Right ventricle myocardium superior (tissue), 1 donor: ENCODE measurements at regions not wholly inside any gene's neighbourhood (a gene's known extent, or its start where the extent isn't known, plus 50 kb on each side); places are given as distances from the start of the nearest gene placed in this dataset.

Experiments used
- ATAC-seq: fragments of 200-7000 bp; cut with Tn5 transposase; one replicate; pipeline ENCODE4 v1.9.1; 2020; ENCODE audit warnings: mild to moderate bottlenecking; ENCODE audit not compliant: poor library complexity
- DNase-seq: peaks from one replicate; pipeline ENCODE4 v3.0.0-alpha.2; 2020
- intact Hi-C: fragments of 100-400 bp; cut with DNase I; formaldehyde crosslinking; loops from one replicate; pipeline ENCODE4 v1.11.2; 2022
- donor health status: DM: no; HTN: yes; CAD: no; lungs with severe emphysema.

DNA sequence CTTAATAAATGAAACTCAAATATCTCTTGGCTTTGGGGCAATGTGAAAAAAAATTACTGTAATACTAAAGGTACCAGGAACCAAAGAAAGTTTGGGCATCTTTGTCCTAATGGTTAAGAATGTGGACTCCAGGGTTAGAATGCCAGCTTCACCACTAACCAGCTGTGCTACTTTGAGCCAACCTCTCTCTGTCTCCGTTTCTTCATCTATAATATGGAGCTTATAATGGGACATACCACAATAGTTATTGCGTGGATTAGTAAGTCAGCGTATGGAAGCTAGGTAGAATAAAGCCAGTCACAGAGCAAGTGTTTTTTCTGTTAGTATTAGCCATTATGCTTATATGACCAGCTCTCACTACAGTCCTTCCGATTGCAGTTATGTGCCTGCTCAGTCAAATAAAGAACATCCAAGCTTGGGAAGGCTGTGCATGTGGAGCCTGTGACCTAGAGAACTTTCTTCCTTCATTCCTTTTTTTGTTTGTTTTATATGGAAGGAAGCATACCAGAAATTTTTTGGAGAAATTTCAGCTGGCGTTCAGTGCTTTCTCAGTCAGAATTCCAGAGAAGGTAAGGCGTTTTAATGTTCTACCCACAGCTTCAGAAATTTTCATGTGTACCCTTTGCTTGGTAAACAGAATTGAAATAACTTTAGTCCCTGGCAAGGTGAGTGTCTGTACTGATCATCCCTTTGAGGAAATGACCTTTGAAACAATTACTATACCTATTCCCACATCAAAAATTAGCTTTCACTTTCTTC lies 114.0 kb upstream of the RND3 start:
- no peak for ATAC-seq
- no peak for DNase-seq
- intact Hi-C loops = loop anchor here (10.0 kb wide), 1 partner anchor 117 kb away; the partner anchor contains the start of gene RND3

- intact Hi-C loops = loop anchor here (10.0 kb wide), 1 partner anchor 115 kb away; the partner anchor contains the start of gene RND3
- no peak for DNase-seq
Measured at GRCh38 chr2:150599889-150600288, 112.4 kb upstream of the RND3 start.

GRCh38 chr2:150598383-150598782 lies 110.9 kb upstream of the RND3 start:
- no peak for ATAC-seq
- DNase-seq = no peak
- intact Hi-C loops = no loop called here

More at GRCh38 chr2:150599889-150600288, 112.4 kb upstream of the RND3 start:
- no peak for ATAC-seq

GRCh38 chr2:150595803-150596470 lies 108.5 kb upstream of the RND3 start:
- intact Hi-C loops = no loop called here

GRCh38 chr2:150594299-150594698 lies 106.8 kb upstream of the RND3 start:
- no peak for ATAC-seq
- DNase-seq = no peak
- intact Hi-C loops = no loop called here

More at GRCh38 chr2:150595803-150596470, 108.5 kb upstream of the RND3 start:
- DNase-seq (no peak), ATAC-seq (no peak)

DNA sequence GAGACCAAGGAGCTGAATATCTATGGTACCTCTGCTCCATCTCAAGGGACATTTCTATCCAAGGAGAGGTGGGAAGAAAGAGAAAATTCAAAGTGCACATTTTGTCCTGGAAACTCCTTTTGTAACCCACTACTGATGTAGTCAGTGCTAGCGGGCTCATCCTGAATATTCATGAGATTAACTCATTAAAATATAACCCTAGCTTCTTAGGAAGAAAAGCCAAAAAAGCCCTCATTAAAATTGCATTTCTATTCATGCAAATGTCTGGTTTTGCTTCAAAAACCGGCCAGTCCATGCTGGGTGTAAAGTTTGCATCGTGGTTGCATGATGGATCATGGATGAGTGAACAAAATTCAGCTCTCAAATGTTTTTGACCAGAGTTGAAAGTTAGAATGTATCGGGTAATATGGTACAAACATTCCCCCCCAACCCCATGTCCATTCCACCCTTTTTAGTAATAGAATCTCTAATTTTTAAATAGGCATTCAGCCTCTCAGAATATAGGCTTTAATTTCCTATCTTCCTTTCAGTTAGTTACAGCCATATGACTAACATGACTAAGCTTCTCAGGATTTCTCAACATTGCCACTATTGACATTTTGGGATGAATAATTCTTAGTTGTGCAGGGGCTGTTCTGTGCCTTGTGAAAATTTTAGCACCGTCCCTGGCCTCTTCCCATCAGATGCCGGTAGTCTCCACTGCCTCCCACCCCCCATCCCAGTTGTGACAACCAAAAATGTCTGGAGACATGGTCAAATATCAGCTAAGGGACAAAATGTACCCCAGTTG lies 104.2 kb upstream of the RND3 start:
- intact Hi-C loops = no loop called here
- ATAC-seq = no peak
- DNase-seq = no peak

GRCh38 chr2:150589681-150590080 lies 102.2 kb upstream of the RND3 start:
- ATAC-seq (no peak), DNase-seq (no peak)
- intact Hi-C loops = no loop called here

DNA sequence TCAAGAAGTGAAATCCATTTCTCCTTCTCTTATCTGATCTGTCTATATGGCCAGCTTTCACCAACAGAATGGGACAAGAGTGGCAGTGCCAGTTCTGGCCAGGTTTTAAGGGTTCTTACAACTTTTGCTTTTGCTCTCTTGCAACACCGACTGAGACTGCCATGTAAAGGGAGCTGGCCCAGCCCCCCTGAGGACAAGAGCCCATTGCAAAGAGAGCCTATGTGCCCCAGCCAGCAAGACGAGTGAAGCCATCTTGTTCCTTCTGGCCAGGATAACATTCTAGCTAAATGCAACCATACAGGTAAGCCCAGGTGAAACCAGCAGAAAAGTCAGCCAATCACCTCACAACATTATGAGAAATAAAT lies 101.0 kb upstream of the RND3 start:
- DNase-seq = no peak
- intact Hi-C loops = no loop called here
- no peak for ATAC-seq

GRCh38 chr2:150587547-150588505 lies 100.4 kb upstream of the RND3 start:
- DNase-seq = no peak
- ATAC-seq = no peak
- intact Hi-C loops = no loop called here

- intact Hi-C loops = no loop called here
- ATAC-seq (peak; percentile 34), DNase-seq (no peak)
Measured at GRCh38 chr2:150586858-150587257, 99.4 kb upstream of the RND3 start.

DNA sequence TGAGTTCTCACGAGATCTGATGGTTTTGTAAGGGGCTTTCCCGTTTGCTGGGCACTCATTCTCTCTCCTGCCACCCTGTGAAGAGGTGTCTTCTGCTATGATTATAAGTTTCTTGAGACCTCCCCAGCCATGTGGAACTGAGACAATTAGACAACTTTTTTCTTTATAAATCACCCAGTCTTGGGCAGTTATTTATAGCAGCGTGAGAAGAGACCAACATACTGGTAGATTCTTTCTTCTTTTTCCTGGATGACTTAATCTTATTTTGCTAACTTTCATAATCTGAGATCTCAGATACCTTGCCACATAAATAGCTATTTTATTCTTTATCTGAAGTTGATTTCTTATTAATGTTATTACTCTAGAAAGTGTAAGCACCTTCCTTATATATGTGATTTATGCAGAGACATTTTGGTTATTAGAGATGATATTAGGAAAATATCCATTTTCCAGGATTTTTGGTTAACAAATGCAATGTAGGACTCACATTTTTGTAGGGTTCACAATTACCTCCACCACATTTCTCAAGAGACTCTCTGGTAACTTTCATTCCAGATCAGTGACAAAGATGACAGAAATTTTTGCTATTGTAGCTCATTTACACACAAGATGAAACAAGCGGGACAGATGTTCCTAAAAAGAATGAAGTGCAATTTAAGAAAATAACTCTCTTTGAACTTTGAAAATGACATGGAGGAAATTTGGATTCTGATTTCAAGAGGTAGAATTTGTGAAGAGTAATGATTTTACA lies 97.9 kb upstream of the RND3 start:
- no peak for DNase-seq
- ATAC-seq = no peak
- intact Hi-C loops = no loop called here

DNA sequence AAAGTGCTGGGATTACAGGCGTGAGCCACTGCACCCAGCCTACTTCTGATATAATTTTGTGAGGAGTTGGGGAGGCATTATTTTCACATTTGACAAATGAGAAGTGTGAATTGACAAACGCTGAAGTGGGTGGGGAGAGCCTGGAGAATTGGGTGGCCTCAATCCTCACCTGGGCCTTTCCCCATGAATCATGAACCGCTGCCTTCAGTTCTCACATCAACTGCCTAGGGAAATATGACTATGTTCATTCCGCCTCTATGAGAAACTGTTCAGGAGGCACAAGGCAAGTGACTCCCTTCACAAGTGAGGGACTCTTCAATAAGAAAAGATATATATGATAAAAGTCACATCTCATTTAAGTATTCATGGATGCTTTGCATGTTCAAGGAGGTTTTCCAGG lies 96.6 kb upstream of the RND3 start:
- intact Hi-C loops = no loop called here
- DNase-seq (no peak), ATAC-seq (no peak)

GRCh38 chr2:150581717-150582472 lies 94.4 kb upstream of the RND3 start:
- intact Hi-C loops = no loop called here
- DNase-seq (no peak), ATAC-seq (no peak)

GRCh38 chr2:150578481-150578880 lies 91.0 kb upstream of the RND3 start:
- ATAC-seq = no peak
- DNase-seq = no peak
- intact Hi-C loops = no loop called here

GRCh38 chr2:150575861-150576260 lies 88.4 kb upstream of the RND3 start:
- ATAC-seq (no peak), DNase-seq (no peak)
- intact Hi-C loops = no loop called here

DNA sequence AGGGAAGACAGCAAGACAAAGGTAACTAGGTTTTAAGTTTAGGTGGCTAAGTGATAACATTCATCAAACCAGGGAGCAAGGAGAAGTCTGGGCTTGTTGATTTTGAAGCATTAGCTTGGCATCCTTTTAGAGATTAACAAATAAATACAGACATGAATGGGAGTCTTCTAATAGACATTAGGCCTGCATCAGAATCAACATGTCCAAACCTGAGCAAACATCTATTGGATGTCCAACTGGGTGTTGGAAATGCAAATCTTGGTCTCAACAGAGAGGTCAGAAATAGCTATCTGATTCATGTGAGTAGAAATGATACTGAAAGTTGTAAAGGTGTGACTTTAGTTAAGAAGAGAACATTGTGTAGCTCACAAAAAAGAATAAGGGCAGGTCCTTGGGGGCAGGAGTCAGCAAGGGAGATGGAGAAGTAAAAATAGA lies 85.5 kb upstream of the RND3 start:
- intact Hi-C loops = no loop called here
- no peak for ATAC-seq

DNA sequence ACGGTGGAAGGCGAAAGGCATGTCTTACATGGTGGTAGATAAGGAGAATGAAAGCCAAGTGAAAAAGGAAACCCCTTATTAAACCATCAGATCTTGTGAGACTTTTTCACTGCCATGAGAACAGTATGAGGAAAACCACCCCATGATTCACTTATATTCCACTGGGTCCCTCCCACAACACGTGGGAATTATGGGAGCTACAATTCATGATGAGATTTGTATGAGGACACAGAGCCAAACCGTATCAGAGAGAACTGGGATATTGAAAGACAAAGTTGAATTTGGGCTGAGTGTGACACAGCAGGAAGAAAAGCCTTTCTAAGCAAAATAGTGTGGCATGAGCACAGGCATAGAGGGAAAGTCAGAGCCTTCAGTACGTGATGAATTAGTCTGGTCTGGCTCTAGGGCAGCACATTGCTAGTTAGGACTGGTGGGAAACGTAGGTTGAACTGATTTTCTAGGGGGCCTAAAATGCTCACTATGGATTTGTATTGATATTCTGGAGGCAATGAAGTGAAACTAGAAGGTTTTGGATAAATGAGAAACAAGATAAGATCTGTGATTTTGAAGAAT lies 84.8 kb upstream of the RND3 start:
- no peak for DNase-seq
- no peak for ATAC-seq
- intact Hi-C loops = no loop called here

More for the DNA sequence above, 85.5 kb upstream of the RND3 start:
- no peak for DNase-seq
